ENCODE measurements at regions not wholly inside any gene's neighbourhood (a gene's known extent, or its start where the extent isn't known, plus 50 kb on each side); places are given as distances from the start of the nearest gene placed in this dataset.

- no peaks in the 10 kb centered on the region for H3K4me1 ChIP-seq
- no peak overlapping the region for H3K27ac ChIP-seq
- TF ChIP-seq POLR2A (IDR thresholded peaks at IDR 0.05): no peak
- TF ChIP-seq, protein P1, sequence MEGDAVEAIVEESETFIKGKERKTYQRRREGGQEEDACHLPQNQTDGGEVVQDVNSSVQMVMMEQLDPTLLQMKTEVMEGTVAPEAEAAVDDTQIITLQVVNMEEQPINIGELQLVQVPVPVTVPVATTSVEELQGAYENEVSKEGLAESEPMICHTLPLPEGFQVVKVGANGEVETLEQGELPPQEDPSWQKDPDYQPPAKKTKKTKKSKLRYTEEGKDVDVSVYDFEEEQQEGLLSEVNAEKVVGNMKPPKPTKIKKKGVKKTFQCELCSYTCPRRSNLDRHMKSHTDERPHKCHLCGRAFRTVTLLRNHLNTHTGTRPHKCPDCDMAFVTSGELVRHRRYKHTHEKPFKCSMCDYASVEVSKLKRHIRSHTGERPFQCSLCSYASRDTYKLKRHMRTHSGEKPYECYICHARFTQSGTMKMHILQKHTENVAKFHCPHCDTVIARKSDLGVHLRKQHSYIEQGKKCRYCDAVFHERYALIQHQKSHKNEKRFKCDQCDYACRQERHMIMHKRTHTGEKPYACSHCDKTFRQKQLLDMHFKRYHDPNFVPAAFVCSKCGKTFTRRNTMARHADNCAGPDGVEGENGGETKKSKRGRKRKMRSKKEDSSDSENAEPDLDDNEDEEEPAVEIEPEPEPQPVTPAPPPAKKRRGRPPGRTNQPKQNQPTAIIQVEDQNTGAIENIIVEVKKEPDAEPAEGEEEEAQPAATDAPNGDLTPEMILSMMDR (IDR thresholded peaks at IDR 0.05): no peak
- 61 to 92% (median 86%) methylated on average over 4 of the region's 4 CpGs for WGBS, 4 donors
- DNase-seq: no peak
- H3K27me3 ChIP-seq: peaks cover 0 to 10% (median 0%) of the 10 kb centered on the region in 9 donors
- no peak overlapping the region for H3K4me3 ChIP-seq
- intact Hi-C loops (cut with DNase I): no loop called here
- no peak for ATAC-seq
- H3K9me3 ChIP-seq: peaks cover 0 to 6% (median 2%) of the 10 kb centered on the region in 12 donors
- H3K36me3 ChIP-seq: no peaks in the 10 kb centered on the region
These were observed 77.8 kb downstream of the TEX36 start for GRCh38 chr10:125605167-125605566.

- no peak overlapping the region for H3K4me3 ChIP-seq
- H3K27me3 ChIP-seq: peaks cover 0 to 10% (median 0%) of the 10 kb centered on the region in 9 donors
- H3K36me3 ChIP-seq: no peaks in the 10 kb centered on the region
- no peak for TF ChIP-seq POLR2A (IDR thresholded peaks at IDR 0.05)
- TF ChIP-seq, protein P1 (IDR thresholded peaks at IDR 0.05): no peak
- no peak for ATAC-seq
- intact Hi-C loops (cut with DNase I): no loop called here
- H3K27ac ChIP-seq: no peak overlapping the region
- no peak for DNase-seq
- 74 to 79% (median 76%) methylated on average over 13 of the region's 13 CpGs for WGBS, 4 donors
- no peaks in the 10 kb centered on the region for H3K4me1 ChIP-seq
- H3K9me3 ChIP-seq: peaks cover 0 to 12% (median 4%) of the 10 kb centered on the region in 12 donors
These were observed 80.1 kb downstream of the TEX36 start for GRCh38 chr10:125602825-125603224.

DNA sequence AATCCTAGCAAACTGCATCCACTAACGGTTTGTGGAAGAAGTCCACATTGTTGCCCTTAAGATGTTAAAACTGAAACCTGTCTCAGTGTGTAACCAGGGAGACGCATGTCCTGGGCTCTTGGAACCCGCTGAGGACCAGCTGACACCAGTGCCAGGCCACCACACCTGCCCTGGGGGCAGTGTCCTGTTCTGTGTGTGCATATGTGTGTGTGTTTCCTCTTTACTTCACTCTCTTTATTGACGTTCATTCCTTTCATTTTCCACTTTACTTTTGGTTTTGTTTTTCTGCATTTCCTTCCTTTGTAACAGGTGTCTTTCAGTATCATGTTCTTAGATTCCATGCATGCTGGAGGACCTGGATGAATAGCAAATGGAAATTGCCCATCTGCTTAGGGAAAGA lies 83.8 kb downstream of the TEX36 start:
- Histone ChIP-seq H3K36me3 (no peaks in the 10 kb centered on the region), H3K27ac (no peak overlapping the region), H3K4me1 (no peaks in the 10 kb centered on the region), H3K9me3 (peaks cover 0 to 29% (median 10%) of the 10 kb centered on the region in 12 donors), H3K27me3 (peaks cover 0 to 10% (median 0%) of the 10 kb centered on the region in 9 donors), H3K4me3 (no peak overlapping the region)
- ATAC-seq (no peak), DNase-seq (no peak)
- intact Hi-C loops (cut with DNase I): no loop called here
- WGBS, 4 donors: 71 to 78% (median 76%) methylated on average over 4 of the region's 4 CpGs
- TF ChIP-seq, protein P1 (IDR thresholded peaks at IDR 0.05): no peak
- TF ChIP-seq POLR2A (IDR thresholded peaks at IDR 0.05): no peak

DNA sequence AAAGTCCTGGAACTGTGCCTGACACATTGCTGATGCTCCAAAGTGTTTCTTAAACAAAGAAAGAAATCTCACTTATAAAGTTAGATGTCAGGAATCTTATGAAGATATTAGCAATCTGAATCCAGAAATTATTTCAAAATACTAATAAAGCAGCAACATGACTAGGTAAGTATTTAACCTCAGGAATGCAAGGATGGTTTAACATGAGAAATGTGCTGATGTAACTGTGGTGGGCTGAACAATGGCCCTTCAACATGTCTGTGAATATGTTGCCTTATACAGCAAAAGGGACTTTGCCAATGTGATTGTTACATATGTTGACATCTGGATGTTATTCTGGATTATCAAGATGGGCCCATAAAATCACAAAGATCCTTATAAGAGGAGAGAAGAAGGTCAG lies 87.1 kb downstream of the TEX36 start:
- Histone ChIP-seq H3K4me1 (no peaks in the 10 kb centered on the region), H3K4me3 (no peak overlapping the region), H3K9me3 (peaks cover 0 to 29% (median 10%) of the 10 kb centered on the region in 12 donors), H3K36me3 (no peaks in the 10 kb centered on the region), H3K27me3 (no peaks in the 10 kb centered on the region), H3K27ac (no peak overlapping the region)
- ATAC-seq (no peak), DNase-seq (no peak)
- TF ChIP-seq, protein P1 (IDR thresholded peaks at IDR 0.05): no peak
- TF ChIP-seq POLR2A (IDR thresholded peaks at IDR 0.05): no peak
- intact Hi-C loops (cut with DNase I): no loop called here
